Iris pigment epithelial cell (primary cell): ENCODE measurements at regions not wholly inside any gene's neighbourhood (a gene's known extent, or its start where the extent isn't known, plus 50 kb on each side); places are given as distances from the start of the nearest gene placed in this dataset.
"Not testable (repeated sequence)": the region's sequence is repeated elsewhere in the genome, so short reads cannot be mapped to it uniquely, and the experiment has no call there.

Source experiments
- DNase-seq: peaks from one replicate; pipeline ENCODE4 v3.0.0-alpha.2; 2011; ENCODE audit warnings: low read depth

GRCh38 chr6:150767571-150768018, 97.9 kb upstream of the MTHFD1L start:
- DNase-seq, result peak; percentile 37

GRCh38 chr6:150770637-150771036, 94.9 kb upstream of the MTHFD1L start:
- DNase-seq, result peak; percentile 9

GRCh38 chr6:150773969-150774368, 91.5 kb upstream of the MTHFD1L start:
- no peak for DNase-seq

- no peak for DNase-seq
Measured at GRCh38 chr6:150775415-150776203, 89.9 kb upstream of the MTHFD1L start.

GRCh38 chr6:150777736-150778135, 87.8 kb upstream of the MTHFD1L start:
- no peak for DNase-seq

GRCh38 chr6:150783813-150784212, 81.7 kb upstream of the MTHFD1L start:
- DNase-seq, result no peak

- DNase-seq, result no peak
Measured at GRCh38 chr6:150787429-150787828, 78.1 kb upstream of the MTHFD1L start.

GRCh38 chr6:150788089-150788488, 77.4 kb upstream of the MTHFD1L start:
- no peak for DNase-seq

GRCh38 chr6:150789906-150790305, 75.6 kb upstream of the MTHFD1L start:
- DNase-seq, result not testable (repeated sequence)

GRCh38 chr6:150791717-150792116, 73.8 kb upstream of the MTHFD1L start:
- no peak for DNase-seq

- DNase-seq, result no peak
Measured at GRCh38 chr6:150797949-150798348, 67.6 kb upstream of the MTHFD1L start.

- DNase-seq, result no peak
Measured at GRCh38 chr6:150799276-150799805, 66.2 kb upstream of the MTHFD1L start.

GRCh38 chr6:150800674-150801314, 64.7 kb upstream of the MTHFD1L start:
- no peak for DNase-seq

GRCh38 chr6:150806790-150807189, 58.7 kb upstream of the MTHFD1L start:
- DNase-seq, result no peak

- DNase-seq, result peak; percentile 32
Measured at GRCh38 chr6:150813319-150813992, 52.0 kb upstream of the MTHFD1L start.

- DNase-seq, result peak; percentile 42
Measured at GRCh38 chr6:150813993-150814359, 51.5 kb upstream of the MTHFD1L start.
